Nephron progenitor cell (in vitro differentiated cells): ENCODE measurements at regions not wholly inside any gene's neighbourhood (a gene's known extent, or its start where the extent isn't known, plus 50 kb on each side); places are given as distances from the start of the nearest gene placed in this dataset.

Experiments
- DNase-seq: peaks from one replicate; pipeline ENCODE4 v3.0.0; 2021
- H3K27ac Mint-ChIP-seq: 2 replicates; pipeline ENCODE4 v1.8.0; 2021; ENCODE audit warnings: mild to moderate bottlenecking, moderate library complexity, mixed read lengths
- H3K27me3 Mint-ChIP-seq: 2 replicates; pipeline ENCODE4 v1.8.0; 2021; ENCODE audit warnings: mild to moderate bottlenecking, low read depth, mixed read lengths; ENCODE audit not compliant: poor library complexity
- H3K36me3 Mint-ChIP-seq: 2 replicates; pipeline ENCODE4 v1.8.0; 2021; ENCODE audit warnings: low read depth, mixed read lengths
- H3K4me1 Mint-ChIP-seq: 2 replicates; pipeline ENCODE4 v1.8.0; 2021; ENCODE audit warnings: mixed read lengths
- H3K4me3 Mint-ChIP-seq: 2 replicates; pipeline ENCODE4 v1.8.0; 2021; ENCODE audit warnings: mild to moderate bottlenecking, moderate library complexity, mixed read lengths
- H3K9me3 Mint-ChIP-seq: 2 replicates; pipeline ENCODE4 v1.8.0; 2021; ENCODE audit warnings: mild to moderate bottlenecking, moderate library complexity, mixed read lengths
- CTCF ChIP-seq: fragments of 200-600 bp; sonication (generic); IDR thresholded peaks from 2 replicates; pipeline ENCODE4 v1.5.0; 2021; ENCODE audit warnings: antibody characterized with exemption

GRCh38 chr17:36808180-36808661 lies 129.1 kb upstream of the LHX1 start:
- no peaks in the 10 kb centered on the region for H3K36me3 Mint-ChIP-seq
- no peak overlapping the region for H3K27ac Mint-ChIP-seq
- H3K4me3 Mint-ChIP-seq, result peak overlapping the region; percentile 68
- H3K27me3 Mint-ChIP-seq, result peaks cover 99% of the 10 kb centered on the region
- peaks cover 23% of the 10 kb centered on the region for H3K4me1 Mint-ChIP-seq
- H3K9me3 Mint-ChIP-seq, result peaks cover 12% of the 10 kb centered on the region
- peak; percentile 69 for DNase-seq
- no peak for TF ChIP-seq CTCF

- peaks cover 67% of the 10 kb centered on the region for H3K4me1 Mint-ChIP-seq
- no peaks in the 10 kb centered on the region for H3K36me3 Mint-ChIP-seq
- no peaks in the 10 kb centered on the region for H3K9me3 Mint-ChIP-seq
- DNase-seq, result peak; percentile 50
- H3K27ac Mint-ChIP-seq, result no peak overlapping the region
- H3K27me3 Mint-ChIP-seq, result peaks cover 88% of the 10 kb centered on the region
- H3K4me3 Mint-ChIP-seq, result no peak overlapping the region
- TF ChIP-seq CTCF, result no peak
Measured at GRCh38 chr17:36812762-36813161, 124.5 kb upstream of the LHX1 start.

GRCh38 chr17:36813357-36813756 lies 123.9 kb upstream of the LHX1 start:
- no peaks in the 10 kb centered on the region for H3K36me3 Mint-ChIP-seq
- no peak overlapping the region for H3K27ac Mint-ChIP-seq
- peaks cover 67% of the 10 kb centered on the region for H3K4me1 Mint-ChIP-seq
- no peaks in the 10 kb centered on the region for H3K9me3 Mint-ChIP-seq
- peaks cover 83% of the 10 kb centered on the region for H3K27me3 Mint-ChIP-seq
- H3K4me3 Mint-ChIP-seq, result no peak overlapping the region
- no peak for DNase-seq
- TF ChIP-seq CTCF, result no peak

- Mint-ChIP-seq H3K36me3 (no peaks in the 10 kb centered on the region), H3K27ac (no peak overlapping the region), H3K4me1 (peaks cover 74% of the 10 kb centered on the region), H3K27me3 (peaks cover 83% of the 10 kb centered on the region), H3K4me3 (no peak overlapping the region), H3K9me3 (no peaks in the 10 kb centered on the region)
- TF ChIP-seq CTCF, result no peak
- DNase-seq, result no peak
Measured at GRCh38 chr17:36813957-36814563, 123.2 kb upstream of the LHX1 start.

GRCh38 chr17:36814958-36815357 lies 122.3 kb upstream of the LHX1 start:
- no peak overlapping the region for H3K27ac Mint-ChIP-seq
- H3K4me3 Mint-ChIP-seq, result no peak overlapping the region
- H3K4me1 Mint-ChIP-seq, result peaks cover 79% of the 10 kb centered on the region
- H3K9me3 Mint-ChIP-seq, result no peaks in the 10 kb centered on the region
- H3K36me3 Mint-ChIP-seq, result no peaks in the 10 kb centered on the region
- DNase-seq, result no peak
- TF ChIP-seq CTCF, result no peak
- peaks cover 78% of the 10 kb centered on the region for H3K27me3 Mint-ChIP-seq

- H3K4me1 Mint-ChIP-seq, result peaks cover 71% of the 10 kb centered on the region
- H3K36me3 Mint-ChIP-seq, result no peaks in the 10 kb centered on the region
- no peak for DNase-seq
- H3K9me3 Mint-ChIP-seq, result no peaks in the 10 kb centered on the region
- no peak for TF ChIP-seq CTCF
- no peak overlapping the region for H3K4me3 Mint-ChIP-seq
- peaks cover 78% of the 10 kb centered on the region for H3K27me3 Mint-ChIP-seq
- H3K27ac Mint-ChIP-seq, result no peak overlapping the region
Measured at GRCh38 chr17:36816214-36816906, 120.9 kb upstream of the LHX1 start.
